ENCODE measurements at regions not wholly inside any gene's neighbourhood (a gene's known extent, or its start where the extent isn't known, plus 50 kb on each side); places are given as distances from the start of the nearest gene placed in this dataset.
"Not testable (repeated sequence)": the region's sequence is repeated elsewhere in the genome, so short reads cannot be mapped to it uniquely, and the experiment has no call there.

GRCh38 chr10:61047081-61047480, 103.1 kb upstream of the RHOBTB1 start:
- H3K79me2 ChIP-seq (ENCODE audit: insufficient read depth, low read depth, low read length) = no peaks in the 10 kb centered on the region
- H3K36me3 ChIP-seq (ENCODE audit: insufficient read depth, low read length) = no peaks in the 10 kb centered on the region
- TF ChIP-seq EZH2phosphoT487 (IDR thresholded peaks at IDR 0.05; ENCODE audit: borderline replicate concordance, low read depth, low read length) = no peak
- TF ChIP-seq, protein P1, sequence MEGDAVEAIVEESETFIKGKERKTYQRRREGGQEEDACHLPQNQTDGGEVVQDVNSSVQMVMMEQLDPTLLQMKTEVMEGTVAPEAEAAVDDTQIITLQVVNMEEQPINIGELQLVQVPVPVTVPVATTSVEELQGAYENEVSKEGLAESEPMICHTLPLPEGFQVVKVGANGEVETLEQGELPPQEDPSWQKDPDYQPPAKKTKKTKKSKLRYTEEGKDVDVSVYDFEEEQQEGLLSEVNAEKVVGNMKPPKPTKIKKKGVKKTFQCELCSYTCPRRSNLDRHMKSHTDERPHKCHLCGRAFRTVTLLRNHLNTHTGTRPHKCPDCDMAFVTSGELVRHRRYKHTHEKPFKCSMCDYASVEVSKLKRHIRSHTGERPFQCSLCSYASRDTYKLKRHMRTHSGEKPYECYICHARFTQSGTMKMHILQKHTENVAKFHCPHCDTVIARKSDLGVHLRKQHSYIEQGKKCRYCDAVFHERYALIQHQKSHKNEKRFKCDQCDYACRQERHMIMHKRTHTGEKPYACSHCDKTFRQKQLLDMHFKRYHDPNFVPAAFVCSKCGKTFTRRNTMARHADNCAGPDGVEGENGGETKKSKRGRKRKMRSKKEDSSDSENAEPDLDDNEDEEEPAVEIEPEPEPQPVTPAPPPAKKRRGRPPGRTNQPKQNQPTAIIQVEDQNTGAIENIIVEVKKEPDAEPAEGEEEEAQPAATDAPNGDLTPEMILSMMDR (conservative IDR thresholded peaks at IDR 0.05; ENCODE audit: low read length) = no peak
- no peak overlapping the region for H3K27ac ChIP-seq (ENCODE audit: low read depth, low read length, poor library complexity, severe bottlenecking)
- no peaks in the 10 kb centered on the region for H3K9me2 ChIP-seq (ENCODE audit: insufficient read depth, low read length)
- H3K4me1 ChIP-seq (ENCODE audit: insufficient read depth, low read length, poor library complexity, severe bottlenecking) = no peaks in the 10 kb centered on the region
- ChIA-PET CTCF (ENCODE audit: unreplicated experiment) (no interaction called here), POLR2A (no interaction called here)
- no peak overlapping the region for H3K4me2 ChIP-seq (ENCODE audit: low read length)
- H4K20me1 ChIP-seq (ENCODE audit: insufficient read depth, low read length) = no peaks in the 10 kb centered on the region
- intact Hi-C loops (cut with micrococcal nuclease; ENCODE audit: unreplicated experiment) = no loop called here
- H3K9me3 ChIP-seq (ENCODE audit: low read length) = no peaks in the 10 kb centered on the region
- H3K4me3 ChIP-seq (ENCODE audit: low read depth, low read length, poor library complexity, severe bottlenecking) = no peak overlapping the region
- H2AFZ ChIP-seq (ENCODE audit: low read length) = no peak overlapping the region
- no peak for DNase-seq (ENCODE audit: low spot score)
- no TSS peak for BruUV-seq (replicated peaks)

DNA sequence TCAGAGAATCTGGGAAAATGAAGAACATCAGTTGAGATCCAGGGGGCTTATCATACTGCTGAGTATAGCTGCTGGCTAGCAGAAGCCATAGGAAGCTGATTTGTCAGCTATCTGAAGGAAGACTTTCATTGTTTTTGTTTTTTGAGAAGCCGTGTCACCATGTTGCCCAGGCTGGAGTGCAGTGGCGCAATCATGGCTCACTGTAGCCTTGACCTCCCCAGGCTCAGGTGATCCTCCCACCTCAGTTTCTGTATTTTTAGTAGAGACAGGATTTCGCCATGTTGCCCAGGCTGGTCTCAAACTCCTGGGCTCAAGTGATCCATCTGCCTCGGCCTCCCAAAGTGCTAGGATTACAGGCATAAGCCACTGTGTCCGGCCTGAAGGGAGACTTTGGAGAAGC, 101.5 kb upstream of the RHOBTB1 start:
- H3K9me2 ChIP-seq (ENCODE audit: insufficient read depth, low read length); H3K27ac ChIP-seq (ENCODE audit: low read depth, low read length, poor library complexity, severe bottlenecking); H3K79me2 ChIP-seq (ENCODE audit: insufficient read depth, low read depth, low read length); H3K9me3 ChIP-seq (ENCODE audit: low read length); H3K4me2 ChIP-seq (ENCODE audit: low read length); H4K20me1 ChIP-seq (ENCODE audit: insufficient read depth, low read length); BruUV-seq (replicated peaks); CTCF ChIA-PET (ENCODE audit: unreplicated experiment); DNase-seq (ENCODE audit: low spot score); H3K36me3 ChIP-seq (ENCODE audit: insufficient read depth, low read length); H2AFZ ChIP-seq (ENCODE audit: low read length); H3K4me3 ChIP-seq (ENCODE audit: low read depth, low read length, poor library complexity, severe bottlenecking); intact Hi-C loops (cut with micrococcal nuclease; ENCODE audit: unreplicated experiment); H3K4me1 ChIP-seq (ENCODE audit: insufficient read depth, low read length, poor library complexity, severe bottlenecking): not testable (repeated sequence)
- POLR2A ChIA-PET = interaction anchor here (1.4 kb wide), 1 partner anchor 8 kb away, joined by 6 read pairs; no protein-coding TSS in a partner anchor

DNA sequence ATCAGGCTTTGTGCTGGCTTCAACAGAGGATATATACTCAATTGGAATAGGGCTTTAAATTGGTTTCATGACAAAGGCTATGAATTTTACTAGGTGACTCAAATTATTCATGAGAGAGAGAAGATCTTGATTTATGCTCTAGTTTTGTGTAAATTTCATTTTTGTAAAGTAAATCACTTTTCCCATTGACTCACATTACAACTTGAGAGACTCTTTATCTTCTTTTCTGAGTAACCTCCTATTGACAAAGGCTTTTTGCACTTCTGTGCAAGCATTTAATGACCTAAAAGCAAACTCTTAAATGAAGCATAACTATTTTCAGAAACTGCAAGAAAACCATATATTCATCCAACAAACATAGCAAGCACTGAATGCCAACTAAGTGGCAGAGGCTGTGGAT, 98.5 kb upstream of the RHOBTB1 start:
- no peak for DNase-seq (ENCODE audit: low spot score)
- ChIA-PET POLR2A (no interaction called here), CTCF (ENCODE audit: unreplicated experiment) (no interaction called here)
- no peak overlapping the region for H2AFZ ChIP-seq (ENCODE audit: low read length)
- H3K4me1 ChIP-seq (ENCODE audit: insufficient read depth, low read length, poor library complexity, severe bottlenecking) = no peaks in the 10 kb centered on the region
- H4K20me1 ChIP-seq (ENCODE audit: insufficient read depth, low read length) = no peaks in the 10 kb centered on the region
- H3K9me2 ChIP-seq (ENCODE audit: insufficient read depth, low read length) = no peaks in the 10 kb centered on the region
- H3K9me3 ChIP-seq (ENCODE audit: low read length) = no peaks in the 10 kb centered on the region
- H3K79me2 ChIP-seq (ENCODE audit: insufficient read depth, low read depth, low read length) = no peaks in the 10 kb centered on the region
- H3K36me3 ChIP-seq (ENCODE audit: insufficient read depth, low read length) = no peaks in the 10 kb centered on the region
- TF ChIP-seq EZH2phosphoT487 (IDR thresholded peaks at IDR 0.05; ENCODE audit: borderline replicate concordance, low read depth, low read length) = no peak
- TF ChIP-seq, protein P1 (conservative IDR thresholded peaks at IDR 0.05; ENCODE audit: low read length) = no peak
- no peak overlapping the region for H3K27ac ChIP-seq (ENCODE audit: low read depth, low read length, poor library complexity, severe bottlenecking)
- H3K4me3 ChIP-seq (ENCODE audit: low read depth, low read length, poor library complexity, severe bottlenecking) = no peak overlapping the region
- intact Hi-C loops (cut with micrococcal nuclease; ENCODE audit: unreplicated experiment) = no loop called here
- no peak overlapping the region for H3K4me2 ChIP-seq (ENCODE audit: low read length)
- BruUV-seq (replicated peaks) = no TSS peak

Measured in OCI-LY7 (cell line).